ENCODE measurements at regions not wholly inside any gene's neighbourhood (a gene's known extent, or its start where the extent isn't known, plus 50 kb on each side); places are given as distances from the start of the nearest gene placed in this dataset.

- Mint-ChIP-seq H3K27me3 (ENCODE audit: low read depth) (no peaks in the 10 kb centered on the region), H3K4me1 (ENCODE audit: low read depth) (peaks cover 21% of the 10 kb centered on the region), H3K27ac (ENCODE audit: unreplicated experiment) (no peak overlapping the region), H3K4me3 (ENCODE audit: unreplicated experiment) (no peak overlapping the region), H3K36me3 (ENCODE audit: low read depth) (no peaks in the 10 kb centered on the region), H3K9me3 (ENCODE audit: low read depth) (no peaks in the 10 kb centered on the region)
- DNase-seq (ENCODE audit: low spot score): no peak
- no peak for TF ChIP-seq CTCF (IDR thresholded peaks at IDR 0.05)
Measured at GRCh38 chr12:22971247-22971646, 346.3 kb downstream of the ETNK1 start.

- Mint-ChIP-seq H3K36me3 (ENCODE audit: low read depth) (no peaks in the 10 kb centered on the region), H3K9me3 (ENCODE audit: low read depth) (no peaks in the 10 kb centered on the region), H3K4me1 (ENCODE audit: low read depth) (peaks cover 25% of the 10 kb centered on the region), H3K27ac (ENCODE audit: unreplicated experiment) (no peak overlapping the region), H3K4me3 (ENCODE audit: unreplicated experiment) (no peak overlapping the region), H3K27me3 (ENCODE audit: low read depth) (no peaks in the 10 kb centered on the region)
- DNase-seq (ENCODE audit: low spot score): no peak
- no peak for TF ChIP-seq CTCF (IDR thresholded peaks at IDR 0.05)
Measured at GRCh38 chr12:22971701-22972191, 346.8 kb downstream of the ETNK1 start.

GRCh38 chr12:22974865-22975264 lies 349.9 kb downstream of the ETNK1 start:
- no peak for TF ChIP-seq CTCF (IDR thresholded peaks at IDR 0.05)
- H3K4me1 Mint-ChIP-seq (ENCODE audit: low read depth): peaks cover 35% of the 10 kb centered on the region
- H3K4me3 Mint-ChIP-seq (ENCODE audit: unreplicated experiment): no peak overlapping the region

GRCh38 chr12:22978962-22979361 lies 354.0 kb downstream of the ETNK1 start:
- Mint-ChIP-seq H3K27ac (ENCODE audit: unreplicated experiment) (peak overlapping the region; percentile 57), H3K4me1 (ENCODE audit: low read depth) (peaks cover 32% of the 10 kb centered on the region), H3K9me3 (ENCODE audit: low read depth) (no peaks in the 10 kb centered on the region), H3K27me3 (ENCODE audit: low read depth) (no peaks in the 10 kb centered on the region), H3K4me3 (ENCODE audit: unreplicated experiment) (no peak overlapping the region), H3K36me3 (ENCODE audit: low read depth) (no peaks in the 10 kb centered on the region)
- DNase-seq (ENCODE audit: low spot score): no peak
- TF ChIP-seq CTCF (IDR thresholded peaks at IDR 0.05): no peak

More at GRCh38 chr12:22974865-22975264, 349.9 kb downstream of the ETNK1 start:
- Mint-ChIP-seq H3K36me3 (ENCODE audit: low read depth) (no peaks in the 10 kb centered on the region), H3K27ac (ENCODE audit: unreplicated experiment) (peak overlapping the region; percentile 64), H3K9me3 (ENCODE audit: low read depth) (no peaks in the 10 kb centered on the region), H3K27me3 (ENCODE audit: low read depth) (no peaks in the 10 kb centered on the region)
- no peak for DNase-seq (ENCODE audit: low spot score)

GRCh38 chr12:22979854-22980469 lies 355.0 kb downstream of the ETNK1 start:
- Mint-ChIP-seq H3K27me3 (ENCODE audit: low read depth) (no peaks in the 10 kb centered on the region), H3K4me1 (ENCODE audit: low read depth) (peaks cover 23% of the 10 kb centered on the region), H3K4me3 (ENCODE audit: unreplicated experiment) (no peak overlapping the region), H3K36me3 (ENCODE audit: low read depth) (no peaks in the 10 kb centered on the region), H3K27ac (ENCODE audit: unreplicated experiment) (no peak overlapping the region), H3K9me3 (ENCODE audit: low read depth) (no peaks in the 10 kb centered on the region)
- DNase-seq (ENCODE audit: low spot score): no peak
- TF ChIP-seq CTCF (IDR thresholded peaks at IDR 0.05): no peak

Measured in chondrocyte (in vitro differentiated cells).